Right lobe of liver (tissue), 6 donors: ENCODE measurements at regions not wholly inside any gene's neighbourhood (a gene's known extent, or its start where the extent isn't known, plus 50 kb on each side); places are given as distances from the start of the nearest gene placed in this dataset.

Experiments used
- ATAC-seq, 4 donors: fragments of 200-7000 bp; cut with Tn5 transposase; one replicate each; pipeline ENCODE4 v1.9.1; 2020; ENCODE audit warnings: mild to moderate bottlenecking in 4 of 4, moderate library complexity in 4 of 4
- DNase-seq, 3 donors: peaks; one replicate each; pipeline ENCODE4 v3.0.0-alpha.2; 2020
- H3K27ac ChIP-seq, 3 donors: fragments of 200-600 bp; one replicate each; pipeline ENCODE4 v1.8.0; 2022
- H3K27me3 ChIP-seq, 2 donors: fragments of 200-600 bp; one replicate each; pipeline ENCODE4 v1.8.0; 2022
- H3K36me3 ChIP-seq, 4 donors: fragments of 200-600 bp; sonication (generic) in 1 of 4; one replicate each; pipeline versions ENCODE4 v1.5.1 to v1.8.0; 2017 to 2022; ENCODE audit warnings: control low read depth in 1 of 4
- H3K4me1 ChIP-seq, 4 donors: fragments of 200-600 bp; sonication (generic) in 1 of 4; one replicate each; pipeline versions ENCODE4 v1.5.1 to v1.8.0; 2017 to 2022; ENCODE audit warnings: control low read depth in 1 of 4
- H3K4me3 ChIP-seq, 3 donors: fragments of 200-600 bp; one replicate each; pipeline ENCODE4 v1.8.0; 2022
- H3K9me3 ChIP-seq, 4 donors: fragments of 200-600 bp; sonication (generic) in 1 of 4; one replicate each; pipeline versions ENCODE4 v1.5.1 to v1.8.0; 2017 to 2022; ENCODE audit warnings: control low read depth in 1 of 4
- POLR2A ChIP-seq: fragments of 450-650 bp; IDR thresholded peaks from one replicate; pipeline ENCODE4 v1.6.1; 2017; ENCODE audit warnings: antibody characterized with exemption, mild to moderate bottlenecking
- whole genome bisulfite sequencing: methylation state at CpG from one replicate; pipeline ENCODE4 v1.1.6; 2018; ENCODE audit warnings: low coverage, low lambda C conversion rate; ENCODE audit not compliant: insufficient coverage; ENCODE audit errors: missing lambda C conversion rate; 5-methylcytosine and 5-hydroxymethylcytosine counted together
- intact Hi-C, 2 donors: fragments of 100-400 bp; cut with DNase I; formaldehyde crosslinking; loops; one replicate each; pipeline versions ENCODE4 v1.11.2 to v1.14.1; 2022
- TF ChIP-seq, protein P1 (sequence below), 4 donors: fragments of 200-600 bp in 3 of 4; fragments of 450-650 bp in 1 of 4; IDR thresholded peaks; one replicate each; pipeline versions ENCODE4 v1.5.1 to v1.8.0; 2016 to 2022; ENCODE audit warnings: antibody characterized with exemption in 4 of 4, mild to moderate bottlenecking in 2 of 4
- donor health status: DM: no; HTN: yes; CAD: no.
- donor health status: DM: no; HTN: no; CAD: no.
- donor health status: DM: no; HTN: no; CAD: no.
- donor health status: DM: no; HTN: yes; CAD: no.
- donor health status: DM: no; HTN: yes; CAD: no.

GRCh38 chr6:9248133-9248532 is 812.8 kb upstream of the SLC35B3 start:
- Histone ChIP-seq H3K36me3 (no peaks in the 10 kb centered on the region), H3K4me1 (peaks cover 0 to 3% (median 1%) of the 10 kb centered on the region in 4 donors), H3K4me3 (no peak overlapping the region), H3K27ac (no peak overlapping the region), H3K9me3 (no peaks in the 10 kb centered on the region), H3K27me3 (no peaks in the 10 kb centered on the region)
- WGBS, result 34% methylated on average over 4 of the region's 4 CpGs
- TF ChIP-seq, protein P1, sequence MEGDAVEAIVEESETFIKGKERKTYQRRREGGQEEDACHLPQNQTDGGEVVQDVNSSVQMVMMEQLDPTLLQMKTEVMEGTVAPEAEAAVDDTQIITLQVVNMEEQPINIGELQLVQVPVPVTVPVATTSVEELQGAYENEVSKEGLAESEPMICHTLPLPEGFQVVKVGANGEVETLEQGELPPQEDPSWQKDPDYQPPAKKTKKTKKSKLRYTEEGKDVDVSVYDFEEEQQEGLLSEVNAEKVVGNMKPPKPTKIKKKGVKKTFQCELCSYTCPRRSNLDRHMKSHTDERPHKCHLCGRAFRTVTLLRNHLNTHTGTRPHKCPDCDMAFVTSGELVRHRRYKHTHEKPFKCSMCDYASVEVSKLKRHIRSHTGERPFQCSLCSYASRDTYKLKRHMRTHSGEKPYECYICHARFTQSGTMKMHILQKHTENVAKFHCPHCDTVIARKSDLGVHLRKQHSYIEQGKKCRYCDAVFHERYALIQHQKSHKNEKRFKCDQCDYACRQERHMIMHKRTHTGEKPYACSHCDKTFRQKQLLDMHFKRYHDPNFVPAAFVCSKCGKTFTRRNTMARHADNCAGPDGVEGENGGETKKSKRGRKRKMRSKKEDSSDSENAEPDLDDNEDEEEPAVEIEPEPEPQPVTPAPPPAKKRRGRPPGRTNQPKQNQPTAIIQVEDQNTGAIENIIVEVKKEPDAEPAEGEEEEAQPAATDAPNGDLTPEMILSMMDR (IDR thresholded peaks at IDR 0.05), result no peak
- TF ChIP-seq POLR2A, result no peak
- DNase-seq (peak in 2 of 3 donors; percentile 60 to 77), ATAC-seq (peak; percentile 89 to 98 (median 94))
- intact Hi-C loops, result no loop called here

GRCh38 chr6:9240861-9241260 is 805.5 kb upstream of the SLC35B3 start:
- intact Hi-C loops, result no loop called here
- no peak for DNase-seq
- Histone ChIP-seq H3K4me3 (no peak overlapping the region), H3K9me3 (no peaks in the 10 kb centered on the region), H3K4me1 (no peaks in the 10 kb centered on the region), H3K36me3 (no peaks in the 10 kb centered on the region), H3K27ac (no peak overlapping the region), H3K27me3 (no peaks in the 10 kb centered on the region)
- WGBS, result 90% methylated on average over 2 of the region's 2 CpGs
- TF ChIP-seq, protein P1 (IDR thresholded peaks at IDR 0.05), result no peak
- no peak for TF ChIP-seq POLR2A
- no peak for ATAC-seq

GRCh38 chr6:9236443-9236842 is 801.1 kb upstream of the SLC35B3 start:
- intact Hi-C loops, result no loop called here
- ATAC-seq (no peak), DNase-seq (no peak)
- Histone ChIP-seq H3K4me3 (no peak overlapping the region), H3K9me3 (no peaks in the 10 kb centered on the region), H3K27ac (no peak overlapping the region), H3K36me3 (no peaks in the 10 kb centered on the region), H3K4me1 (no peaks in the 10 kb centered on the region), H3K27me3 (no peaks in the 10 kb centered on the region)
- WGBS, result 49% methylated on average over 4 of the region's 6 CpGs
- TF ChIP-seq, protein P1 (IDR thresholded peaks at IDR 0.05), result no peak
- no peak for TF ChIP-seq POLR2A

- DNase-seq, result no peak
- no peak overlapping the region for H3K4me3 ChIP-seq
Measured at GRCh38 chr6:9233686-9234085, 798.3 kb upstream of the SLC35B3 start.

More at GRCh38 chr6:9233686-9234085, 798.3 kb upstream of the SLC35B3 start:
- H3K36me3 ChIP-seq, result no peaks in the 10 kb centered on the region
- WGBS, result 93% methylated on average over 1 of the region's 1 CpG
- no peaks in the 10 kb centered on the region for H3K9me3 ChIP-seq
- no peaks in the 10 kb centered on the region for H3K4me1 ChIP-seq
- ATAC-seq, result no peak
- TF ChIP-seq, protein P1 (IDR thresholded peaks at IDR 0.05), result no peak
- TF ChIP-seq POLR2A, result no peak
- no peaks in the 10 kb centered on the region for H3K27me3 ChIP-seq
- H3K27ac ChIP-seq, result no peak overlapping the region
- intact Hi-C loops, result no loop called here
